Sigmoid colon (tissue), 4 donors: ENCODE measurements at regions not wholly inside any gene's neighbourhood (a gene's known extent, or its start where the extent isn't known, plus 50 kb on each side); places are given as distances from the start of the nearest gene placed in this dataset.

Experiments
- EP300 ChIP-seq, 4 donors: sonication (generic); formaldehyde crosslinking; IDR thresholded peaks; one replicate each; pipeline ENCODE4 v1.6.1; 2017; ENCODE audit warnings: antibody characterized with exemption in 4 of 4
- POLR2AphosphoS5 ChIP-seq, 4 donors: sonication (generic); formaldehyde crosslinking; IDR thresholded peaks; one replicate each; pipeline ENCODE4 v1.6.1; 2017; ENCODE audit warnings: antibody characterized with exemption in 4 of 4

DNA sequence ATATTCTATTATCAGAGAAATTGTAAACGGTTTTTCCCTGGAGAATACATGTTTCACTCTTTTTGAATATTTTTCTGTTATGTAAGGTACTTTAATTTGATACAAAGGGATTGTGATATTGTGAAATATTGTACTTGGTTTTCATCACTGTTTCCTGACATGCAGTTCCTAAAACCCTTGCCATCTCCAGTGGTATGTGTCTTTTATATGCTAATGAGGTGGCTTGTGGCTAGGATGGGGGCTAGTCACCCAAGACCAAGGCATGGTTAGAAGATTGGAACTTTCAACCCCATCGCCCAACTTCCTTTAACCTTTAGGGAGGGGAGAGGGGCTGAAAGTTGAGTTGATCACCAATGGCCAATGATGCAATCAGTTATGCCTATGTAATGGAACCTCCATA is 160.6 kb downstream of the TAF11L14 start:
- no peak for TF ChIP-seq POLR2AphosphoS5 (IDR thresholded peaks at IDR 0.05)
- TF ChIP-seq EP300 (IDR thresholded peaks at IDR 0.05): no peak
